GM12891 (cell line): ENCODE measurements at regions not wholly inside any gene's neighbourhood (a gene's known extent, or its start where the extent isn't known, plus 50 kb on each side); places are given as distances from the start of the nearest gene placed in this dataset.

ENCODE experiments used
- PAX5 ChIP-seq: IDR thresholded peaks from 2 replicates; pipeline ENCODE4 v1.6.1; 2011; ENCODE audit warnings: low read length, moderate library complexity, mild to moderate bottlenecking; ENCODE audit not compliant: insufficient read depth, severe bottlenecking
- POLR2A ChIP-seq: IDR thresholded peaks from 2 replicates; pipeline ENCODE4 v1.6.1; 2011; ENCODE audit warnings: low read depth, low read length, control low read depth
- POLR2AphosphoS5 ChIP-seq: IDR thresholded peaks from 2 replicates; pipeline ENCODE4 v1.6.1; 2011; ENCODE audit warnings: low read depth, low read length, control low read depth
- POU2F2 ChIP-seq: IDR thresholded peaks from 2 replicates; pipeline ENCODE4 v1.6.1; 2011; ENCODE audit warnings: low read depth, mild to moderate bottlenecking, control low read depth, low read length, moderate library complexity
- SPI1 ChIP-seq: IDR thresholded peaks from 2 replicates; pipeline ENCODE4 v1.6.1; 2011; ENCODE audit warnings: low read depth, low read length, control low read depth
- TAF1 ChIP-seq: IDR thresholded peaks from 2 replicates; pipeline ENCODE4 v1.6.1; 2011; ENCODE audit warnings: low read depth, low read length, control low read depth

GRCh38 chr5:8473016-8473415 lies 604.1 kb downstream of the MTRR start:
- TF ChIP-seq POLR2AphosphoS5 (no peak), SPI1 (no peak), POLR2A (no peak), PAX5 (no peak), TAF1 (no peak), POU2F2 (no peak)
